Lung (tissue), 11 donors: ENCODE measurements at regions not wholly inside any gene's neighbourhood (a gene's known extent, or its start where the extent isn't known, plus 50 kb on each side); places are given as distances from the start of the nearest gene placed in this dataset.
"Not testable (repeated sequence)": the region's sequence is repeated elsewhere in the genome, so short reads cannot be mapped to it uniquely, and the experiment has no call there.

ENCODE experiments used
- ATAC-seq: fragments of 200-7000 bp; cut with Tn5 transposase; one replicate; pipeline ENCODE4 v1.9.1; 2020; ENCODE audit warnings: moderate number of reproducible peaks; ENCODE audit not compliant: insufficient read depth, low FRiP score
- DNase-seq, 3 donors: peaks; one replicate each; pipeline ENCODE4 v3.0.0-alpha.2; 2013 to 2017
- H3K27ac ChIP-seq, 2 donors: one replicate each; pipeline ENCODE4 v1.5.1; 2013; ENCODE audit warnings: mild to moderate bottlenecking in 2 of 2, moderate library complexity in 2 of 2, control low read depth in 1 of 2, inconsistent platforms in 1 of 2, low read depth in 1 of 2, low read length in 1 of 2
- H3K27me3 ChIP-seq, 3 donors: one replicate each; pipeline ENCODE4 v1.5.1; 2013; ENCODE audit warnings: low read length in 2 of 3; ENCODE audit not compliant: control insufficient read depth in 3 of 3, insufficient read depth in 3 of 3
- H3K36me3 ChIP-seq, 4 donors: one replicate each; pipeline ENCODE4 v1.5.1; 2013; ENCODE audit warnings: low read length in 4 of 4, mild to moderate bottlenecking in 1 of 4, moderate library complexity in 1 of 4; ENCODE audit not compliant: control insufficient read depth in 4 of 4, insufficient read depth in 4 of 4
- H3K4me1 ChIP-seq, 5 donors: one replicate each; pipeline ENCODE4 v1.5.1; 2013; ENCODE audit warnings: low read length in 5 of 5, mild to moderate bottlenecking in 2 of 5, moderate library complexity in 1 of 5; ENCODE audit not compliant: control insufficient read depth in 5 of 5, insufficient read depth in 5 of 5
- H3K4me3 ChIP-seq: one replicate; pipeline ENCODE4 v1.5.1; 2013; ENCODE audit warnings: mild to moderate bottlenecking, control low read depth, moderate library complexity
- H3K9ac ChIP-seq, 2 donors: one replicate each; pipeline ENCODE4 v1.5.1; 2013; ENCODE audit warnings: low read length in 2 of 2, control low read depth in 1 of 2; ENCODE audit not compliant: insufficient read depth in 1 of 2
- H3K9me3 ChIP-seq, 4 donors: one replicate each; pipeline ENCODE4 v1.5.1; 2013; ENCODE audit warnings: low read length in 3 of 4, mild to moderate bottlenecking in 1 of 4, moderate library complexity in 1 of 4; ENCODE audit not compliant: control insufficient read depth in 4 of 4, insufficient read depth in 3 of 4
- WGBS, 2 donors: extraction: QIAGEN DNeasy Blood & Tissue Kit; methylation state at CpG; one replicate each; pipeline ENCODE4 v1.1.7; 2013; 5-methylcytosine and 5-hydroxymethylcytosine counted together
- TF ChIP-seq, protein P1 (sequence below): IDR thresholded peaks from 2 replicates; pipeline ENCODE4 v1.5.1; 2012; ENCODE audit warnings: mild to moderate bottlenecking; ENCODE audit errors: control extremely low read depth, extremely low read depth
- donor health status: control.
- donor health status: control.
- donor health status: Bipolar disorder and iron deficiency.
- donor health status: healthy.
- donor health status: DM: yes; HTN: yes; CAD: no.

DNA sequence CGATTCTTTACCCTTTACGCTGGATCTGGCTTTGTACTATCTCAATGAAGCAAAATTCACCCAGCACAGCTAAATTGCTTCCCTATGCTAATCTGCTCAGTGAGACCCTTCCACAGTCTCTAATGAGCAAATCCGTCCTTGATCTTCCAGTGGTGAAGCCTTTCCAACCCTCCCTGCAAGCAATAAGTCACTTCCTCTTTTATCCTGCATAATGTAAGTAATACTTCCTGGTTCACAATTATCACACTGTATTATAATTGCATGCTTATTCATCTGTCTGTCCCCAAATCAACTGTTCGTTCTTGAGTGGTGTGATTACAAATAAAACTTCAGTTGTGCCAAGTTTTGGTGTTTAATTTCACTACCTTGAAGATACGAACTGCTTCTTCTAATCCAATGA lies 404.0 kb downstream of the ADCYAP1 start:
- Histone ChIP-seq H3K27me3 (no peaks in the 10 kb centered on the region), H3K9ac (no peak overlapping the region), H3K9me3 (no peaks in the 10 kb centered on the region), H3K36me3 (no peaks in the 10 kb centered on the region), H3K4me1 (no peaks in the 10 kb centered on the region), H3K27ac (no peak overlapping the region), H3K4me3 (no peak overlapping the region)
- ATAC-seq (no peak), DNase-seq (no peak)
- TF ChIP-seq, protein P1, sequence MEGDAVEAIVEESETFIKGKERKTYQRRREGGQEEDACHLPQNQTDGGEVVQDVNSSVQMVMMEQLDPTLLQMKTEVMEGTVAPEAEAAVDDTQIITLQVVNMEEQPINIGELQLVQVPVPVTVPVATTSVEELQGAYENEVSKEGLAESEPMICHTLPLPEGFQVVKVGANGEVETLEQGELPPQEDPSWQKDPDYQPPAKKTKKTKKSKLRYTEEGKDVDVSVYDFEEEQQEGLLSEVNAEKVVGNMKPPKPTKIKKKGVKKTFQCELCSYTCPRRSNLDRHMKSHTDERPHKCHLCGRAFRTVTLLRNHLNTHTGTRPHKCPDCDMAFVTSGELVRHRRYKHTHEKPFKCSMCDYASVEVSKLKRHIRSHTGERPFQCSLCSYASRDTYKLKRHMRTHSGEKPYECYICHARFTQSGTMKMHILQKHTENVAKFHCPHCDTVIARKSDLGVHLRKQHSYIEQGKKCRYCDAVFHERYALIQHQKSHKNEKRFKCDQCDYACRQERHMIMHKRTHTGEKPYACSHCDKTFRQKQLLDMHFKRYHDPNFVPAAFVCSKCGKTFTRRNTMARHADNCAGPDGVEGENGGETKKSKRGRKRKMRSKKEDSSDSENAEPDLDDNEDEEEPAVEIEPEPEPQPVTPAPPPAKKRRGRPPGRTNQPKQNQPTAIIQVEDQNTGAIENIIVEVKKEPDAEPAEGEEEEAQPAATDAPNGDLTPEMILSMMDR, result no peak
- 77 to 79% methylated on average over 5 of the region's 5 CpGs for WGBS, 2 donors

DNA sequence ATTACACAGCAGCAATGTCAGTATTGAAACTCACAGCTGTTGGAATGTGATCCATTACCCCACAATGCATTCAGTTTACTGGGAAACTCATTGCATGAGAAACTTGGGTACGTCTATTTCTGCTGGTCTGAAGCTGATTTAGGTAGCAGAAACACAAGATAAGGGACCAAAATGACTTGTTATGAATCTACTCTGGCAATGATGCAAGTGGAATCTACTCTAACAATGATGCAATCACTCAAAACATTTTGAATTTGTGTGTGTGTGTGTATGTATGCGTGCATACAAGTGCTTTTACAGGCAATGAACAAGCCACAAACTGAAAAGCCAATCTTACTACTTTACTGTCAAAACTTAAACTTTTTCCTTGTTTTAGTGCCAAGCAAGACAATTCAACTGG lies 406.7 kb downstream of the ADCYAP1 start:
- Histone ChIP-seq H3K36me3 (no peaks in the 10 kb centered on the region), H3K27ac (no peak overlapping the region), H3K9ac (no peak overlapping the region), H3K9me3 (no peaks in the 10 kb centered on the region), H3K27me3 (no peaks in the 10 kb centered on the region), H3K4me1 (no peaks in the 10 kb centered on the region), H3K4me3 (no peak overlapping the region)
- no peak for DNase-seq
- TF ChIP-seq, protein P1, result no peak
- WGBS, 2 donors, result 63 to 84% methylated on average over 2 of the region's 2 CpGs
- ATAC-seq, result no peak

DNA sequence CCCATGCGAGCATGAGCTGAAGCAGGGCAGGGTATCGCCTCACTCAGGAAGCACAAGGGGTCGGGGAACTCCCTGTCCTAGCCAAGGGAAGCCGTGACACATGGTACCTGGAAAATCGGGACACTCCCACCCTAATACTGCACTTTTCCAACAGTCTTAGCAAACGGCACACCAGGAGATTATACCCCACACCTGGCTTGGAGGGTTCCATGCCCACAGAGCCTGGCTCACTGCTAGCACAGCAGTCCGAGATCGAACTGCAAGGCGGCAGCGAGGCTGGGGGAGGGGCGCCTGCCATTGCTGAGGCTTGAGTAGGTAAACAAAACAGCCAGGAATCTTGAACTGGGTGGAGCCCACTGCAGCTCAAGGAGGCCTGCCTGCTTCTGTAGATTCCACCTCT lies 430.7 kb downstream of the ADCYAP1 start:
- not testable (repeated sequence) for H3K27me3 ChIP-seq, H3K9ac ChIP-seq, ATAC-seq, DNase-seq, H3K36me3 ChIP-seq, H3K9me3 ChIP-seq, H3K4me1 ChIP-seq, H3K4me3 ChIP-seq, H3K27ac ChIP-seq
- WGBS, 2 donors, result 87 to 91% methylated on average over 11 of the region's 11 CpGs

DNA sequence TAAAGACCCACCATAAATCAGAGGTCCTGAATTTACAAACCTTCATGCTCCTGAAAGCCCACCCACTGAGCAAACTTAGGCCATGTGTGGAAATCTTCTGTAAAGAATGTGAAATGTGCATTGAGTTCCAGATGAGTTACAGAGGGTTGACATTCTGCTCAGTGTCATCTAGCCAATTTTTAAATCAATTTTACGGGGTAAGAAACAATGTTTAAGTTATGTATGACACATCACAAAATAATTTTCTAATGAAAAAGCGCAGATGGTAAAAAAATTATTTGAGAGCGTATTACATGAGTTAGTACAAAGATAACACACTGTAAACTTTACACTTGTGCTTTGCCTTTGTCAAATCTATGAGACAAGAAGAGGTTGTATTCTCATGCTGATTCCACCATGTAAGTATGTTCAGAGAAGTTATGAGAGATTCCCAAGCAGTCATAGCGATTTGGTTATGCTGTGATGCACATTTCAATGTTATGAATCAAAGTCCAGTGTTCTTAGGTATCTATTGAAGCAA lies 446.3 kb downstream of the ADCYAP1 start:
- Histone ChIP-seq H3K4me1 (no peaks in the 10 kb centered on the region), H3K9me3 (no peaks in the 10 kb centered on the region), H3K27me3 (no peaks in the 10 kb centered on the region), H3K27ac (no peak overlapping the region), H3K4me3 (no peak overlapping the region), H3K36me3 (no peaks in the 10 kb centered on the region), H3K9ac (no peak overlapping the region)
- DNase-seq (no peak), ATAC-seq (no peak)
- TF ChIP-seq, protein P1, result no peak
- WGBS, 2 donors, result 72 to 73% methylated on average over 4 of the region's 4 CpGs
